Lower lobe of right lung (tissue), 2 donors: ENCODE measurements at regions not wholly inside any gene's neighbourhood (a gene's known extent, or its start where the extent isn't known, plus 50 kb on each side); places are given as distances from the start of the nearest gene placed in this dataset.

Experiments
- ATAC-seq, 2 donors: fragments of 200-7000 bp; cut with Tn5 transposase; one replicate each; pipeline ENCODE4 v1.9.1; 2020 to 2022; ENCODE audit warnings: mild to moderate bottlenecking in 2 of 2, moderate library complexity in 2 of 2
- DNase-seq: peaks from one replicate; pipeline ENCODE4 v3.0.0-alpha.2; 2020
- H3K27ac ChIP-seq: fragments of 200-600 bp; one replicate; pipeline ENCODE4 v1.8.0; 2022
- H3K27me3 ChIP-seq: fragments of 200-600 bp; one replicate; pipeline ENCODE4 v1.8.0; 2022; ENCODE audit warnings: low read depth
- H3K36me3 ChIP-seq: fragments of 200-600 bp; one replicate; pipeline ENCODE4 v1.8.0; 2022; ENCODE audit warnings: mild to moderate bottlenecking
- H3K4me1 ChIP-seq: fragments of 200-600 bp; one replicate; pipeline ENCODE4 v1.8.0; 2022
- H3K4me3 ChIP-seq: fragments of 200-600 bp; one replicate; pipeline ENCODE4 v1.8.0; 2022; ENCODE audit warnings: mild to moderate bottlenecking
- H3K9me3 ChIP-seq: fragments of 200-600 bp; one replicate; pipeline ENCODE4 v1.8.0; 2022
- intact Hi-C: fragments of 100-400 bp; cut with DNase I; formaldehyde crosslinking; loops from one replicate; pipeline ENCODE4 v1.11.0; 2022
- TF ChIP-seq, protein P1 (sequence below): fragments of 200-600 bp; IDR thresholded peaks from one replicate; pipeline ENCODE4 v1.8.0; 2022; ENCODE audit warnings: antibody characterized with exemption, mild to moderate bottlenecking
- donor health status: DM: no; HTN: yes; CAD: no; lungs with severe emphysema.

DNA sequence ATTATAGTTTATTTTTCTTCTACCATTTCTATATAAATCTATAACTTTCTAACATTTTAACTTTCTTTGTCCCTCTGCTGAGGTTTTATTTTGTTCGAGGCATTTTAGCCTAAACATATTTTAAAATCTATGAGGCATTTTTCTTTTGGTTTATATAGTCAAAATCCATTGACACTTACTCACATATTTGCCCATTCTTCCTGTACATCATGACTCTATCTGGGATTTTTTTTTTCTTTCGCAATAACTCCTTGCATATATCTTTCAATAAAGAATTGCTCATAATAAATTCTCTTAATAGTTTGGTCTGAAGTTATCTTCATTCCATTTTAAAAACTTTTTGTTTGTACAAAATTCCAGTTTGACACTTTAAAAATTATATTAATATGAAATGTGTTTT is 632.3 kb downstream of the TLE4 start:
- TF ChIP-seq, protein P1, sequence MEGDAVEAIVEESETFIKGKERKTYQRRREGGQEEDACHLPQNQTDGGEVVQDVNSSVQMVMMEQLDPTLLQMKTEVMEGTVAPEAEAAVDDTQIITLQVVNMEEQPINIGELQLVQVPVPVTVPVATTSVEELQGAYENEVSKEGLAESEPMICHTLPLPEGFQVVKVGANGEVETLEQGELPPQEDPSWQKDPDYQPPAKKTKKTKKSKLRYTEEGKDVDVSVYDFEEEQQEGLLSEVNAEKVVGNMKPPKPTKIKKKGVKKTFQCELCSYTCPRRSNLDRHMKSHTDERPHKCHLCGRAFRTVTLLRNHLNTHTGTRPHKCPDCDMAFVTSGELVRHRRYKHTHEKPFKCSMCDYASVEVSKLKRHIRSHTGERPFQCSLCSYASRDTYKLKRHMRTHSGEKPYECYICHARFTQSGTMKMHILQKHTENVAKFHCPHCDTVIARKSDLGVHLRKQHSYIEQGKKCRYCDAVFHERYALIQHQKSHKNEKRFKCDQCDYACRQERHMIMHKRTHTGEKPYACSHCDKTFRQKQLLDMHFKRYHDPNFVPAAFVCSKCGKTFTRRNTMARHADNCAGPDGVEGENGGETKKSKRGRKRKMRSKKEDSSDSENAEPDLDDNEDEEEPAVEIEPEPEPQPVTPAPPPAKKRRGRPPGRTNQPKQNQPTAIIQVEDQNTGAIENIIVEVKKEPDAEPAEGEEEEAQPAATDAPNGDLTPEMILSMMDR: no peak
- intact Hi-C loops: no loop called here
- Histone ChIP-seq H3K4me1 (no peaks in the 10 kb centered on the region), H3K27ac (no peak overlapping the region), H3K36me3 (no peaks in the 10 kb centered on the region), H3K4me3 (no peak overlapping the region), H3K27me3 (no peaks in the 10 kb centered on the region), H3K9me3 (no peaks in the 10 kb centered on the region)
- no peak for ATAC-seq
- no peak for DNase-seq

DNA sequence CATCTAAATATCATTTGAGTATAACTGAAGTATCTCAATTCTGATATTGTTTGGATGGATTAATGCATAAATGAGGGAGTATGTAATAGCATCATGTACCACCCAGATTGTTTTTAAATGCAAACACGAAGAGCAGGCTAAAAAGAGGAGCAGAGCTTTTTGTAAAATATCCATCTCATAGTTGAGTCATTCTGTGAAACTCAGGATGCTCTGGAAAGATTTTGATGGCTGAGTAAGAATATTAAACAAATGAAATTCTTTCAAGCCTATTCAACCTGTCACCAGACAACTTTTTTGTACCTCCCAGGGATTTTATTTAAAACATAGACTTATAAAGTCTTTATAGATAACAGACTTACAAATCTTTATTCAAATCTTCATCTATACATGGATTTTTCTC is 625.9 kb downstream of the TLE4 start:
- H3K27me3 ChIP-seq: no peaks in the 10 kb centered on the region
- intact Hi-C loops: no loop called here
- DNase-seq: no peak
- no peak for ATAC-seq
- TF ChIP-seq, protein P1: no peak
- no peaks in the 10 kb centered on the region for H3K4me1 ChIP-seq
- H3K36me3 ChIP-seq: no peaks in the 10 kb centered on the region
- no peak overlapping the region for H3K4me3 ChIP-seq
- no peaks in the 10 kb centered on the region for H3K9me3 ChIP-seq
- no peak overlapping the region for H3K27ac ChIP-seq

GRCh38 chr9:80191108-80191507 is 619.3 kb downstream of the TLE4 start:
- no peaks in the 10 kb centered on the region for H3K36me3 ChIP-seq
- H3K4me3 ChIP-seq: no peak overlapping the region
- TF ChIP-seq, protein P1: no peak
- no peaks in the 10 kb centered on the region for H3K9me3 ChIP-seq
- H3K27ac ChIP-seq: no peak overlapping the region
- ATAC-seq (no peak), DNase-seq (no peak)
- intact Hi-C loops: no loop called here
- H3K27me3 ChIP-seq: no peaks in the 10 kb centered on the region
- no peaks in the 10 kb centered on the region for H3K4me1 ChIP-seq

GRCh38 chr9:80188579-80188978 is 616.8 kb downstream of the TLE4 start:
- no peaks in the 10 kb centered on the region for H3K4me1 ChIP-seq
- H3K36me3 ChIP-seq: no peaks in the 10 kb centered on the region
- no peaks in the 10 kb centered on the region for H3K9me3 ChIP-seq
- intact Hi-C loops: no loop called here
- H3K4me3 ChIP-seq: no peak overlapping the region
- DNase-seq (no peak), ATAC-seq (no peak)
- TF ChIP-seq, protein P1: no peak
- no peak overlapping the region for H3K27ac ChIP-seq
- H3K27me3 ChIP-seq: no peaks in the 10 kb centered on the region

DNA sequence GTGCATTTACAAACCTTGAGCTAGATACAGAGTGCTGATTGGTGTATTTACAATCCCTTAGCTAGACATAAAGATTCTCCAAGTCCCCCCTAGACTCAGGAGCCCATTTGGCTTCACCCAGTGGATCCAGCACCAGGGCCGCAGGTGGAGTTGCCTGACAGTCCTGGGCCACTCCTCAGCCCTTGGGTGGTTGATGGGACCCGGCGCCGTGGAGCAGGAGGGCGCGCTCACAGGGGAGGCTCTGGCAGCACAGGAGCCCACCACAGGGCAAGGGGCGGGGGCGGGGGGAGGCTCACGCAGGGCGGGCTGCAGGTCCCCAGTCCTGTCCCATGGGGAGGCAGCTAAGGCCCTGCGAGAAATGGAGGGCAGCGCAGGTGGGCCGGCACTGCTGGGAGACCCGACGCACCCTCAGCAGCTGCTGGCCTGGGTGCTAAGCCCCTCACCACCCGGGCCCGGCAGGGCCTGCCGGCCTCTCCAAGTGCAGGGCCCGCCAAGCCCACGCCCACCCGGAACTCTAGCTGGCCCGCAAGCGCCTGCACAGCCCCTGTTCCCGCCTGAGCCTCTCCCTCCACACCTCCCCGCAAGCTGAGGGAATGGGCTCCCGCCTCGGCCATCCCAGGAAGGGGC is 613.5 kb downstream of the TLE4 start:
- Histone ChIP-seq H3K4me3 (no peak overlapping the region), H3K36me3 (no peaks in the 10 kb centered on the region), H3K27me3 (no peaks in the 10 kb centered on the region), H3K27ac (no peak overlapping the region), H3K9me3 (peaks cover 6% of the 10 kb centered on the region), H3K4me1 (no peaks in the 10 kb centered on the region)
- intact Hi-C loops: no loop called here
- DNase-seq (no peak), ATAC-seq (no peak)
- TF ChIP-seq, protein P1: no peak
